ENCODE measurements at regions not wholly inside any gene's neighbourhood (a gene's known extent, or its start where the extent isn't known, plus 50 kb on each side); places are given as distances from the start of the nearest gene placed in this dataset.

GRCh38 chr6:165952514-165952913 is 215.1 kb downstream of the TBXT start:
- no peak for DNase-seq (ENCODE audit: low read depth)

- DNase-seq (ENCODE audit: low read depth): no peak
Observed at GRCh38 chr6:165950316-165950715, 217.3 kb downstream of the TBXT start.

GRCh38 chr6:165949324-165949723 is 218.3 kb downstream of the TBXT start:
- DNase-seq (ENCODE audit: low read depth): no peak

- no peak for DNase-seq (ENCODE audit: low read depth)
Observed at GRCh38 chr6:165944002-165944466, 223.6 kb downstream of the TBXT start.

- no peak for DNase-seq (ENCODE audit: low read depth)
Observed at GRCh38 chr6:165941786-165942185, 225.9 kb downstream of the TBXT start.

GRCh38 chr6:165941249-165941775 is 226.3 kb downstream of the TBXT start:
- DNase-seq (ENCODE audit: low read depth): no peak

- no peak for DNase-seq (ENCODE audit: low read depth)
Observed at GRCh38 chr6:165940366-165940765, 227.3 kb downstream of the TBXT start.

GRCh38 chr6:165939601-165940290 is 227.9 kb downstream of the TBXT start:
- no peak for DNase-seq (ENCODE audit: low read depth)

GRCh38 chr6:165939047-165939446 is 228.6 kb downstream of the TBXT start:
- DNase-seq (ENCODE audit: low read depth): no peak

- no peak for DNase-seq (ENCODE audit: low read depth)
Observed at GRCh38 chr6:165937564-165938358, 229.9 kb downstream of the TBXT start.

- no peak for DNase-seq (ENCODE audit: low read depth)
Observed at GRCh38 chr6:165936660-165937059, 231.0 kb downstream of the TBXT start.

- DNase-seq (ENCODE audit: low read depth): no peak
Observed at GRCh38 chr6:165936096-165936495, 231.6 kb downstream of the TBXT start.

- no peak for DNase-seq (ENCODE audit: low read depth)
Observed at GRCh38 chr6:165931675-165932074, 236.0 kb downstream of the TBXT start.

GRCh38 chr6:165930668-165931214 is 236.9 kb downstream of the TBXT start:
- no peak for DNase-seq (ENCODE audit: low read depth)

GRCh38 chr6:165929607-165930006 is 238.0 kb downstream of the TBXT start:
- no peak for DNase-seq (ENCODE audit: low read depth)

GRCh38 chr6:165926378-165926777 is 241.3 kb downstream of the TBXT start:
- no peak for DNase-seq (ENCODE audit: low read depth)

- no peak for DNase-seq (ENCODE audit: low read depth)
Observed at GRCh38 chr6:165925474-165926156, 242.0 kb downstream of the TBXT start.

- DNase-seq (ENCODE audit: low read depth): peak; percentile 3
Observed at GRCh38 chr6:165922309-165922794, 245.3 kb downstream of the TBXT start.

GRCh38 chr6:165920896-165921671 is 246.6 kb downstream of the TBXT start:
- no peak for DNase-seq (ENCODE audit: low read depth)

GRCh38 chr6:165917576-165917975 is 250.1 kb downstream of the TBXT start:
- DNase-seq (ENCODE audit: low read depth): no peak
